Loucy (cell line): ENCODE measurements at regions not wholly inside any gene's neighbourhood (a gene's known extent, or its start where the extent isn't known, plus 50 kb on each side); places are given as distances from the start of the nearest gene placed in this dataset.

ENCODE experiments used
- EZH2phosphoT487 ChIP-seq: fragments of 200-600 bp; IDR thresholded peaks from 2 replicates; pipeline ENCODE4 v1.6.1; 2018; ENCODE audit warnings: antibody characterized with exemption, mild to moderate bottlenecking, moderate library complexity, borderline replicate concordance
- TF ChIP-seq, protein P1 (sequence below): fragments of 200-600 bp; sonication (generic); conservative IDR thresholded peaks from 2 replicates; pipeline ENCODE4 v1.5.1; 2014; ENCODE audit warnings: mild to moderate bottlenecking, antibody characterized with exemption, low read length

DNA sequence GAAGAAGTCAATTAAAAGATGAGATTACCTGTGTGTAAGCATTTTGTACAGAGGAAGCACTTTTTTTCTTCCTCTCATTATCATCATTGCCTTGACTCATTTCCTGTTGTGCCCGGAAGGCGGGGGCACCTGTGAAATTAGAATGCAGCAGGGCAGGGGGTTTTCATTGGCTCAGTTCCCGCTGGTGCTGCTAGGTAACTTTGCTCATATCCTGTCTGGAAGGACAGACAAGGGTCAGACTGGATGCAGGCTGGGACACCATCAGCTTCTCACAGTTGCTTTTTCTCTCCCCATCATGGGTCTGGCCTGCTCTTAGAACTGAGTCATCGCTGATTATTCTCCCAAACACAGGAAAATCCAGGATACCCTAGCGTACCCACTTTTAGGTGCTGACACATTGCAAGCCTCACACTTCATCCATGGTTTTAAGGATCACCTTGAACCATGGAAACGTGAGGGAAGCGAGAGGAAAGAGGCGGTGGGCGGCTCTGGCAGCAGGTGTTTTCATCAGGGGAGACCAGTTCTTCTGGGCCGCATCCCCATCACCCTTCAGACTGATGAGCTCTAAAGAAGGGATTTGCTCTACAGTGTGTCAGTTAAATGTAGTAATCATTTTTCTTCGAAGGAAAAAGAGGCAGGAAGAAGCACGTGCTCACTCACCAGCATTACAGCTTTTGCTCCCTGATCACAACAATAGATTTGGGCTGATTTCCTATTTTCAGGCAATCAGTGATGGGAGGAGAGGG lies 195.7 kb upstream of the SASH1 start:
- TF ChIP-seq, protein P1, sequence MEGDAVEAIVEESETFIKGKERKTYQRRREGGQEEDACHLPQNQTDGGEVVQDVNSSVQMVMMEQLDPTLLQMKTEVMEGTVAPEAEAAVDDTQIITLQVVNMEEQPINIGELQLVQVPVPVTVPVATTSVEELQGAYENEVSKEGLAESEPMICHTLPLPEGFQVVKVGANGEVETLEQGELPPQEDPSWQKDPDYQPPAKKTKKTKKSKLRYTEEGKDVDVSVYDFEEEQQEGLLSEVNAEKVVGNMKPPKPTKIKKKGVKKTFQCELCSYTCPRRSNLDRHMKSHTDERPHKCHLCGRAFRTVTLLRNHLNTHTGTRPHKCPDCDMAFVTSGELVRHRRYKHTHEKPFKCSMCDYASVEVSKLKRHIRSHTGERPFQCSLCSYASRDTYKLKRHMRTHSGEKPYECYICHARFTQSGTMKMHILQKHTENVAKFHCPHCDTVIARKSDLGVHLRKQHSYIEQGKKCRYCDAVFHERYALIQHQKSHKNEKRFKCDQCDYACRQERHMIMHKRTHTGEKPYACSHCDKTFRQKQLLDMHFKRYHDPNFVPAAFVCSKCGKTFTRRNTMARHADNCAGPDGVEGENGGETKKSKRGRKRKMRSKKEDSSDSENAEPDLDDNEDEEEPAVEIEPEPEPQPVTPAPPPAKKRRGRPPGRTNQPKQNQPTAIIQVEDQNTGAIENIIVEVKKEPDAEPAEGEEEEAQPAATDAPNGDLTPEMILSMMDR, result no peak
- TF ChIP-seq EZH2phosphoT487, result no peak
